Activated CD8-positive, alpha-beta memory T cell treated with anti-CD3 and anti-CD28 coated beads for 1 hour (primary cell): ENCODE measurements at regions not wholly inside any gene's neighbourhood (a gene's known extent, or its start where the extent isn't known, plus 50 kb on each side); places are given as distances from the start of the nearest gene placed in this dataset.

Experiments used
- DNase-seq, 2 donors: peaks; one replicate each; pipeline ENCODE4 v3.0.0-alpha.2; 2020; ENCODE audit warnings: low read depth in 1 of 2; ENCODE audit errors: extremely low read depth in 1 of 2

GRCh38 chr11:10387206-10388083 is 67.6 kb upstream of the AMPD3 start:
- DNase-seq: no peak

- DNase-seq: no peak
These were observed 67.0 kb upstream of the AMPD3 start for GRCh38 chr11:10388101-10388500.

- no peak for DNase-seq
These were observed 66.5 kb upstream of the AMPD3 start for GRCh38 chr11:10388574-10388973.

DNA sequence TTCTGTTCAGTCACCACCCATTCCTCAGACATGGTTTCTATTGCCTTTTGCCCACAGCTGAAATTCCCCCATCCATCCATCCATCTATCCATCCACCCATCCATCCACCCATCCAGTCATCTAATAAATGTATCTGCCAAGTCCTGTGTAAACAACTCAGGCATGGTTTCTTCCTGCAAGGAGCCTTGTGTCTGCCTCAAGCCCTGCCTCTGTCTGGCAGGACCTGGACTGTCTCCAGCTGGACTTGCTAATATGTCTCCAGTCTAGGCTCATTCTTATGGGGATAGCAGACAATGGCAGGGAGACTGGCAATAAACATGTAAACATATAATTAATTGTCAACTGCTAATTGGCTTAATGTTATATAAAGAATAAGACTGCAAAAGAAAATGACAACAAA is 64.7 kb upstream of the AMPD3 start:
- no peak for DNase-seq

GRCh38 chr11:10392095-10393079 is 62.7 kb upstream of the AMPD3 start:
- no peak for DNase-seq

DNA sequence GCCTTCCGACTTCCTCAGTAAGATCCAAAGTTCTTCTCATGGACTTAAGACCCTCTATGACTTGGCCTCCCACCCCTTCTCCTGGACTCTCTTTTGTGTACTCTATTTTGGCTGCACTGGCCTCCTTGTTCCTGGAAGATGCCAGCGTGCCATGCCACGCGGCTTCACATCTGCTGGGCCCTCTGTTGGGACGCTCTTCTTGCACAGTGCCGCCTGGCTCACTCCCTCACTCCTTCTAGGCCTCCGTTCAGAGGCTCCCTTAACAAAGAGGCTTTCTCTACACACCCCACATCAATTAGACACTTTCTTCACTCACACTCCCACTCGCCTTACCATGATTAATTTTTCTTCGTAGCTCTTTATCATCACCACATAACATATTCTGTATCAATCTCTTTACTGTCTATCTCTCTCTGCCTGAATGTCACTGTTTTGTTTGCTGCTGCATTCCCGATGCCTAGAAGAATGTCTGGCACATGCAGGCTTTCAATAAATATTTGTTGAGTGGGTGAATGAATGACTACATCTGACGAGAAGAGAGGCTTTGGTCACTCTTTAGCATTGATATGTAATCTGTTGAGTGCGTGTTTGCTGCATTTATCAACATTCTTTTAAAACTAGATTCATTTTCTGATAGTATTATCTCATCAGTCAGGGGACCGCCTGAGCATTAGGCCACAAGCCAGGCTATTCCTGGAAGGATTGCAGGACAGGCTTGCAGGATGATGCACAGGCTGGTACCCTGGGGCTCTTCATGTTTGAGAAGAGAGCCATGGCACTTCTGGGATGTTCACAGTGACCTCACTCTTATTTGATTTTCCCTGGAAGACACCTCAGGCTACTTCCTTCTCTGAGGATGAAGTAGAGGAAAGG is 60.6 kb upstream of the AMPD3 start:
- no peak for DNase-seq

GRCh38 chr11:10395166-10395897 is 59.7 kb upstream of the AMPD3 start:
- no peak for DNase-seq

DNA sequence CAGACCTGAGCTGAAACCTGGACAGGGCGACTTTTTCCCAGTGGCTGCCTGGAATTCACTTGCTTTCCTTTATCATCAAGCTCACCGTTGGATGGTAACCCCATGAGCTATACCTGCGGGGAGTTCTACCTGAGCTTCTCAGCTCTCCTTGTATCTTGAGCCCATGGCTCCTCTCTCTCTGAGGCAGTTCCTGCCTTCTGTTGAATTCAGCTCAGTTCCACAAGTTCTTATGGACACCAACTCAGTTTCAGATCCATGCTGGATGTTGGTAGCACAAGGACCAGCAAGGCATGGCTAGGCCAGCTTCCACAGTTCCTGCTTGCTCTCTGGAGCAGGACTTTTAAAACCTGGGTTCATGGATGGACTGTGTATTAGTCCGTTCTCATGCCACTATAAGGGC is 58.3 kb upstream of the AMPD3 start:
- DNase-seq: no peak

DNA sequence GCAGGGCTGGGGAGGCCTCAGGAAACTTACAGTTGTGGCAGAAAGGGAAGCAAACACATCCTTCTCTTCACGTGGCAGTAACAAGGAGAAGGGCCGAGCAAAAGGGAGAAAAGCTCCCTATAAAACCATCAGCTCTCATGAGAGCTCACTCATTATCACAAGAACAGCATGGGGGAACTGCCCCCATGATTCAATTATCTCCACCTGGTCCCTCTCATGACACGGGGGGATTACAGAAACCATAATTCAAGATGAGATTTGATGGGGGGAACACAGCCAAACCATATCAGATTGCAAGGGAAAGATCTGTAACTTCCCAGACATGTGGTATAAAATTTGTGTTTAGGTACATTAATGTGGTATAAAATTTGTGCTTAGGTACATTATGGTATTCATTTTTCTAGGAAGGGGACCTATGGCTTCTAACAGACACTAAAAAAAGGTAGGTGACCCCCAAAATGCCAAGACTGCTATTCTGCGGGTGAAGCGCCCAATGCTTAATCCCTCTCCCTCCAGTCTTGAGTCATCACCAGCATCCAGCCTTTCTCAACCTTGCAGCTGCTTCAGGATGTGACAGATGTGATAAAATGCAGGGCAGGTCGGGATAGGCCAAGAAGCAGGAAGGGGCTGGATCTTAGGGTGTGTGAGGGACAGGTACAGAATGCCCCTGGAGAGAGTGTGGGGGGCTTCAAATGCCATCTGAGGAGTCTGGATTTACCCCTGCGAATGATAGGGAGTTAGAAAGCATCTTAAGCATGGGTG is 57.7 kb upstream of the AMPD3 start:
- DNase-seq: no peak

GRCh38 chr11:10398525-10398924 is 56.5 kb upstream of the AMPD3 start:
- no peak for DNase-seq

DNA sequence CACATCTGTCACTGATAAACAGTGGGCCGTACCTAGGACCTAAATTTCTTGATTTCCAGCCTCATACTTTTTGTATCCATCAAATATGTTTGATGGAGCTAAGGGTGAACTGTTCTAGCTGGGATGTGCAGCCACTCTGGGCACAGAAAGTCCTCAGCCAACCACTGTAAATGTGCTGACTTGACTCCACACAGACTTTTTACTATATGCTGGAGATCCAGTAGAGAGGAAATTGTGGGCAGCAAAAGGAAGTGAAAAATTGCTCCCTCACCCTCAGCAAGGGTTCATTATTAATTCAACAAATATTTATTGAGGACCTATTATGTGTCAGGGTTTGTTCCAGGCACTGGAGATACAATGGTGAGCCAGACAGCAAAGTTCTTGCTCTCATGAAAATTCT is 54.2 kb upstream of the AMPD3 start:
- DNase-seq: no peak

- no peak for DNase-seq
These were observed 53.8 kb upstream of the AMPD3 start for GRCh38 chr11:10401256-10401655.

DNA sequence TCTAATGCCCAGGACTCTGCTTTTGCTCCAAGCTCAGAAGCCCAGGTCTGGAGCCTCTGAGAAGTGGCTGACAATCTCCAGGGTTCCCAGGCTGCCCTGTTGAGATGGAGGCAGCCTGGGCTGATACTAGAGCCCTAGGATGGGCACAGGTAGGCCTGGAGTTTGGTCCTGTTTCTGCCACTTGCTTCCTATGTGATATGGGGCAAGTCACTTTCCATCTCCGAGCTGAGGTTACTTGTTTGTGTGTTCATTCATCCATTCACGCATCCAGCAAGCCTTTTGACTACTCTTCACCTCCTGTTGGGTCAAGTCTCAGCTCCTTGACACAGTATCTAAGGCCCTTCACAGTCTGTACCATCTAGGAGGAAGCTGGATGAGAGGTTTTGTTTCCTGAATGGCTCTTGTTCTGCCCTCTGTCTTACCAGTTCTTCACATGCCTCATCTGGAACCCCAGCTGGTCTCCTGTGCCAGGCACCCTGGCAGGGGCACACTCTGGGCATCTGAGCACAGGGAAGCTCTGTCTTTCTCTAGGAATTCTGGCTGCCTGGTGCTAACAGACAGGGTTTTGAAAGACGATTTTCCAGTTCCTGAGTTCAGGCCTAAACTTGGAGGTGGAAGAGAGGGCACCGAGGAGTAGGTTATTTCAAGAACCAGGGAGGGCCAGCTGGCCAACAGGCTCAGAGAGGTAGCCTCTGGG is 53.2 kb upstream of the AMPD3 start:
- no peak for DNase-seq
